GM12872 (cell line): ENCODE measurements at regions not wholly inside any gene's neighbourhood (a gene's known extent, or its start where the extent isn't known, plus 50 kb on each side); places are given as distances from the start of the nearest gene placed in this dataset.

ENCODE experiments used
- CTCF ChIP-seq: IDR thresholded peaks from 3 replicates; pipeline ENCODE4 v1.5.1; 2011; ENCODE audit warnings: low read depth, mild to moderate bottlenecking, low read length, moderate library complexity; ENCODE audit not compliant: insufficient read depth

GRCh38 chr13:63741029-63741813 lies 2325.6 kb upstream of the PCDH20 start:
- no peak for TF ChIP-seq CTCF

DNA sequence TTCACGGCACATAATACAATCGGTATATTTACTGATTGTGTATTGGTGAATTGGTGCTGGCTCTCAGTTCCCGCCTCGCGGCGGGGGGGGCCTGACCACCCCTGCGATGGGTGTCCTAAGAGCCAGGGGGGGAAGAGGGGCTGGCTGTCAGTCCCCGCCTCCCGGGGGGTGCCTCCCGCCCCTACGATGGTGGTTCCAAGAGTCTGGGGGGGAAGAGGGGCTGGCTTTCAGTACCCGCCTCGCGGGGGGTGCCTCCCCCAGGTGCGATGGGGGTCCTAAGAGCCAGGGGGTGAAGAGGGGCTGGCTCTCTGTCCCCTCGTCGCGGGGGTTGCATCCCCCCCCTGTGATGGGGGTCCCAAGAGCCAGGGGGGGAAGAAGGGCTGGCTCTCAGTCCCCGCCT lies 2321.8 kb upstream of the PCDH20 start:
- no peak for TF ChIP-seq CTCF

DNA sequence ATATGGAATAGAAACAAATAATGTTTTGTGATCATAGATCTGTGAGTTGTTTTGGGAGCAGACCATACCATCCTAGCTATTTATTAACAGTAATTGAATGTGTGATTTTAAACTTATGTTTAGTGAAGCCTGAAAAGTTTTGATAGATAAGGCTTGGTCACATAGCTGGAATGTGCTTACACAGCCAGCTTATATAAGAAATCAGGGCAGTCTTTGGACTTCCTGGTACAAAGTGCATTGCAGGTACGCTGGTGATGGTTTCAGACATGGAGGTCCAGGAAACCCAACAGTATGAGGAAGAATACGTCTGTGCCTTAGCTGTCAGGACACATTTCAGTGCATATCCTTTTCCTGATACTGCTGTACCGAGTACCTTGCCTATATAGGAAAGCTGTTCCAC lies 2316.2 kb upstream of the PCDH20 start:
- no peak for TF ChIP-seq CTCF

DNA sequence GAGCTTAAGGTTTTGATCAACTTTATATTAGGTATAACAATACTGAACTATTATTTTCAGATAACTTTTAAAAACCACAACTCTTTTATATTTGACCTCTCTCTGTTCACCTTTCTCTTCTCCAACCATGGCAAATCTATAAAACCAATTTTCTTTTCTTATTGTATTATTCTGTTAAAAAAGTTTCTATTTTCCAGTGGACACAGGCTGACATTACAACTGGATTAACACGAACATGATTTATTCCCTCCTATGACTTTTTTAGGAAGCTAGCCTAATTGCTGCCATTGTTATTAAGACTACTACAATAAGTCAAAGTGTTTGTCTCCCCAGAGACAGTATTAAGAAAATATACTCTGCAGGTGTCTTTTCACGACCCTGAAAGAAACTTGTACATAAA lies 2291.1 kb upstream of the PCDH20 start:
- no peak for TF ChIP-seq CTCF

DNA sequence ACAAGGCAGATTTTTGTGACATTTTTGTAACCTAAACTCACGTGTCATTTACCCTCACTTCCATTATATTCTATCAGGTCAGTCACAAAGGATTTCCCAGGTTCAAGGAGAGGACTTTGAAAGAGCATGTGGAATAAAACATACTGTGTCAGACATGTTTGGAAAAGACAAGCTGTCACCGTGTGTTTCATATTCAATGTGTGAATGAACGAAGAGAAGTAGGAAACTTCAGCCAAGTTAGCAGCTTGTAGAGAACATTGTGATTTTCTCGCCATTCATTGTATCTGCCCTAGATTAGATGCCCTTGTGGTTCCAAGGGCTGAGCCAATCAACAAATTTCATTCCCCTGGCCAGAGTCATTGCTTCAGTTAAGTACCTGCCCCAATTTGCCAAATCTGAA lies 2288.9 kb upstream of the PCDH20 start:
- no peak for TF ChIP-seq CTCF

- TF ChIP-seq CTCF: no peak
Measured at GRCh38 chr13:63700350-63700749, 2284.7 kb upstream of the PCDH20 start.

DNA sequence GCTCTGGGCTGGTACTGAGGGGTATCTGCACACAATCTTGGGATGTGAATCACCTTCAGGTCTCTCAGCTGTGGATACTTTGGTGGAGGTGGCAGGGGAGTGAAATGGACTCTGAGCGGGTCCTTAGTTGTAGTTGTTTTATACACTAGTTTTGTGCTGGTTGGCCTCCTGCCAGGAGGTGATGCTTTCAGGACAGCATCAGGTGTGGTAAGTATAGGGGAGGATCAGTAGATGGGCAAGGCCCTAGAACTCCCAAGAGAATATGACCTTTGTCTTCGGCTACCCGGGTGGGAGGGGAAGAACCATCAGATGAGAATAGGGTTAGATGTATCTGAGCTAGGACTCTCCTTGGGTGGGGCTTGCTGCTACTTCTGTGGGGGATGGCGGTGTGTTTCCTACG lies 2284.3 kb upstream of the PCDH20 start:
- TF ChIP-seq CTCF: no peak
